DOHH2 (cell line): ENCODE measurements at regions not wholly inside any gene's neighbourhood (a gene's known extent, or its start where the extent isn't known, plus 50 kb on each side); places are given as distances from the start of the nearest gene placed in this dataset.

Experiments
- EZH2phosphoT487 ChIP-seq: fragments of 200-600 bp; sonication (generic); IDR thresholded peaks from 2 replicates; pipeline ENCODE4 v1.6.1; 2017; ENCODE audit warnings: borderline replicate concordance, mild to moderate bottlenecking, antibody characterized with exemption, low read length, moderate library complexity, mixed read lengths
- TF ChIP-seq, protein P1 (sequence below): fragments of 200-600 bp; sonication (generic); IDR thresholded peaks from one replicate; pipeline ENCODE4 v1.5.1; 2014; ENCODE audit warnings: antibody characterized with exemption, mild to moderate bottlenecking, low read depth, low read length; ENCODE audit not compliant: poor library complexity, severe bottlenecking

DNA sequence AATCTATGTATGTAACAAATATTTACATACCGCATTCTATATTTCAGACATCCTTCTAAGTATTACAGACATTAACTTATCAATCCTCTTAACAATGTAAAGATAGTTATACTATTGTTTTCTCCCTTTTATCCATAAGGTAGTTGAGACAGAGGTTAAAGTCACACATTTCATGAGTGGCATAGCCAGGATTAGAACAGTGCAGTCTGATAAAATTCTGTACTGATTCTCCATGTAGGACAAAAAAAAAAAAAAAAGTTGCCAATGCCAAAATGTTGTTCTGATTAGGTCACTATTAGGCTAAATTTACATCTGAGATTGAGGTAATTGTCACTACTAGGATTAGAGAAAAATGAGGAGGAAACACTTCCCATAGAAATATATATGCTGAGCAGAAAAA lies 629.2 kb downstream of the OTOL1 start:
- TF ChIP-seq, protein P1, sequence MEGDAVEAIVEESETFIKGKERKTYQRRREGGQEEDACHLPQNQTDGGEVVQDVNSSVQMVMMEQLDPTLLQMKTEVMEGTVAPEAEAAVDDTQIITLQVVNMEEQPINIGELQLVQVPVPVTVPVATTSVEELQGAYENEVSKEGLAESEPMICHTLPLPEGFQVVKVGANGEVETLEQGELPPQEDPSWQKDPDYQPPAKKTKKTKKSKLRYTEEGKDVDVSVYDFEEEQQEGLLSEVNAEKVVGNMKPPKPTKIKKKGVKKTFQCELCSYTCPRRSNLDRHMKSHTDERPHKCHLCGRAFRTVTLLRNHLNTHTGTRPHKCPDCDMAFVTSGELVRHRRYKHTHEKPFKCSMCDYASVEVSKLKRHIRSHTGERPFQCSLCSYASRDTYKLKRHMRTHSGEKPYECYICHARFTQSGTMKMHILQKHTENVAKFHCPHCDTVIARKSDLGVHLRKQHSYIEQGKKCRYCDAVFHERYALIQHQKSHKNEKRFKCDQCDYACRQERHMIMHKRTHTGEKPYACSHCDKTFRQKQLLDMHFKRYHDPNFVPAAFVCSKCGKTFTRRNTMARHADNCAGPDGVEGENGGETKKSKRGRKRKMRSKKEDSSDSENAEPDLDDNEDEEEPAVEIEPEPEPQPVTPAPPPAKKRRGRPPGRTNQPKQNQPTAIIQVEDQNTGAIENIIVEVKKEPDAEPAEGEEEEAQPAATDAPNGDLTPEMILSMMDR: no peak
- TF ChIP-seq EZH2phosphoT487: no peak
